Smooth muscle cell (in vitro differentiated cells): ENCODE measurements at regions not wholly inside any gene's neighbourhood (a gene's known extent, or its start where the extent isn't known, plus 50 kb on each side); places are given as distances from the start of the nearest gene placed in this dataset.

Source experiments
- DNase-seq: peaks from one replicate; lab custom pipeline; 2025; ENCODE audit not compliant: unreplicated experiment; lab: John Stamatoyannopoulos, UW
- H2AFZ ChIP-seq: fragments of 200-600 bp; sonication (generic); 2 replicates; pipeline ENCODE4 v1.6.0; 2016; ENCODE audit warnings: antibody characterized with exemption, low read depth, mild to moderate bottlenecking
- H3F3A ChIP-seq: fragments of 200-600 bp; sonication (generic); 2 replicates; pipeline ENCODE4 v1.6.0; 2017; ENCODE audit warnings: antibody characterized with exemption, low read depth
- H3K27ac ChIP-seq: fragments of 200-600 bp; sonication (generic); 2 replicates; pipeline ENCODE4 v1.5.1; 2016; ENCODE audit warnings: low read depth, mild to moderate bottlenecking
- H3K27me3 ChIP-seq: fragments of 200-600 bp; sonication (generic); 2 replicates; pipeline ENCODE4 v1.6.1; 2016; ENCODE audit warnings: low read depth, mild to moderate bottlenecking
- H3K36me3 ChIP-seq: fragments of 200-600 bp; sonication (generic); 2 replicates; pipeline ENCODE4 v1.5.1; 2016; ENCODE audit warnings: low read depth
- H3K4me1 ChIP-seq: fragments of 200-600 bp; sonication (generic); 2 replicates; pipeline ENCODE4 v1.5.1; 2016; ENCODE audit warnings: low read depth
- H3K4me2 ChIP-seq: fragments of 200-600 bp; sonication (generic); 2 replicates; pipeline ENCODE4 v1.6.0; 2016; ENCODE audit warnings: mild to moderate bottlenecking
- H3K4me3 ChIP-seq: fragments of 200-600 bp; sonication (generic); 2 replicates; pipeline ENCODE4 v1.5.1; 2016; ENCODE audit warnings: mild to moderate bottlenecking
- H3K79me2 ChIP-seq: fragments of 200-600 bp; sonication (generic); 2 replicates; pipeline ENCODE4 v1.6.0; 2016; ENCODE audit warnings: low read depth, mild to moderate bottlenecking
- H3K9ac ChIP-seq: fragments of 200-600 bp; sonication (generic); 2 replicates; pipeline ENCODE4 v1.6.0; 2016; ENCODE audit warnings: low read depth
- H3K9me3 ChIP-seq: fragments of 200-600 bp; sonication (generic); replicated peaks from 2 replicates; pipeline ENCODE4 v1.5.1; 2016; ENCODE audit warnings: low read depth
- H4K20me1 ChIP-seq: fragments of 200-600 bp; sonication (generic); 2 replicates; pipeline ENCODE4 v1.6.0; 2016; ENCODE audit warnings: low read depth
- WGBS: methylation state at CpG from one replicate; pipeline ENCODE4 v1.1.7; 2016; ENCODE audit warnings: low lambda C conversion rate; 5-methylcytosine and 5-hydroxymethylcytosine counted together
- TF ChIP-seq, protein P1 (sequence below): fragments of 200-600 bp; sonication (generic); IDR thresholded peaks from 2 replicates; pipeline ENCODE4 v1.5.1; 2017; ENCODE audit warnings: borderline replicate concordance, mild to moderate bottlenecking, antibody characterized with exemption; ENCODE audit not compliant: insufficient read depth, poor library complexity, severe bottlenecking

DNA sequence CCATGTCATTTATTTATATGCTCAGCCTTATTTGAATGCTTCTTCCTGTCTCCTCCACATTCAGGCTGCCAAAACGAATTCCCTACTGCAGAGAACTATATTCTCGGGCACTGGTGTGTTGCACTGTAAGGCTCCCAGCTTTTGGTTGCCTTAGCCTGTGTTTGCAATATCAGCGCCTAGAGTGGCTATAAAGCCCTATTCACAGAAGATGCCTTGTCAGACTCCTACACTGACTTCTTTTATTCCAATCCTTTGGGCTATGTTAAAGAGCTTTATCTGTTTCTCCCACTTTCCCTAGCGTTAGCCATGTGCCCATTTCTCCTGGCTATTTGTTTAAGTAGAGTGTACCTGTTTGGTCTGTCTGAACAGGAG is 62.4 kb upstream of the EHBP1 start:
- Histone ChIP-seq H3K4me2 (no peak overlapping the region), H3K9ac (no peak overlapping the region), H3K4me1 (no peaks in the 10 kb centered on the region), H3K9me3 (no peaks in the 10 kb centered on the region), H3F3A (no peaks in the 10 kb centered on the region), H3K4me3 (no peak overlapping the region), H3K79me2 (no peaks in the 10 kb centered on the region), H3K36me3 (no peaks in the 10 kb centered on the region), H3K27ac (no peak overlapping the region), H2AFZ (no peak overlapping the region), H4K20me1 (no peaks in the 10 kb centered on the region), H3K27me3 (no peaks in the 10 kb centered on the region)
- 72% methylated on average over 4 of the region's 4 CpGs for WGBS
- TF ChIP-seq, protein P1, sequence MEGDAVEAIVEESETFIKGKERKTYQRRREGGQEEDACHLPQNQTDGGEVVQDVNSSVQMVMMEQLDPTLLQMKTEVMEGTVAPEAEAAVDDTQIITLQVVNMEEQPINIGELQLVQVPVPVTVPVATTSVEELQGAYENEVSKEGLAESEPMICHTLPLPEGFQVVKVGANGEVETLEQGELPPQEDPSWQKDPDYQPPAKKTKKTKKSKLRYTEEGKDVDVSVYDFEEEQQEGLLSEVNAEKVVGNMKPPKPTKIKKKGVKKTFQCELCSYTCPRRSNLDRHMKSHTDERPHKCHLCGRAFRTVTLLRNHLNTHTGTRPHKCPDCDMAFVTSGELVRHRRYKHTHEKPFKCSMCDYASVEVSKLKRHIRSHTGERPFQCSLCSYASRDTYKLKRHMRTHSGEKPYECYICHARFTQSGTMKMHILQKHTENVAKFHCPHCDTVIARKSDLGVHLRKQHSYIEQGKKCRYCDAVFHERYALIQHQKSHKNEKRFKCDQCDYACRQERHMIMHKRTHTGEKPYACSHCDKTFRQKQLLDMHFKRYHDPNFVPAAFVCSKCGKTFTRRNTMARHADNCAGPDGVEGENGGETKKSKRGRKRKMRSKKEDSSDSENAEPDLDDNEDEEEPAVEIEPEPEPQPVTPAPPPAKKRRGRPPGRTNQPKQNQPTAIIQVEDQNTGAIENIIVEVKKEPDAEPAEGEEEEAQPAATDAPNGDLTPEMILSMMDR: no peak
- no peak for DNase-seq

DNA sequence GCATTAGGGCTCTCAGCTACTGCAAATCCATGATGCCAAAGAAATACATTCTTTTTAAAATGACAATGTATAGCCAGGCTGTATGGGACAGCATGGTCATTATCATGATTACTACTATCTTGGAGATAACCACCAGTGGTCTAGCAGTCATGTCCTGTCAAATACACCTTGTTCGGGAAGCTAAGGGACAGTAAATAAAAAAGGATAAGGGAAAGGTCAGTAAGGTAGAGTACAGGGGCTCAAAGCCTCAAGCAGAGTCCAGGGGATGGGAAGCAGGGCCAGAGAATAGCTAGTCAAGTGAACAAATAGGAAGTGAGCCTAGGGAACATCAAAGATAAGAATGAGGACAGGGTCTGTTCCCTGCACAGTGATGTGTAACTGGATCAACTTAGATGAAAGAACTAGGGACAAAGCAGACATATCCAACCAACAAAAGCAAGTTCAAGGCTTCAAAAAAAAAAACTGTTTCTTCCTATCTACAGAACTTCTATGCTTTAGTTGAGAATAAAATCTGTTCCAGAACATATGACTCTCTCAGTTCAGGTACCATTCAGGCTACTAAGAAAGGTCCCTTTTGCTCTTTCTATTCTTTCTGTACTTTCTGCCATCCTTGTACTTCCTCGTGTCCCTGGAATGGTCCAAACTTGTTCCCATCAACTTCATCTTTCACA is 62.9 kb upstream of the EHBP1 start:
- no peaks in the 10 kb centered on the region for H3F3A ChIP-seq
- H3K27me3 ChIP-seq: no peaks in the 10 kb centered on the region
- no peaks in the 10 kb centered on the region for H3K36me3 ChIP-seq
- DNase-seq: no peak
- no peak overlapping the region for H3K9ac ChIP-seq
- 63% methylated on average over 2 of the region's 2 CpGs for WGBS
- H3K27ac ChIP-seq: no peak overlapping the region
- no peak overlapping the region for H2AFZ ChIP-seq
- no peak overlapping the region for H3K4me3 ChIP-seq
- H3K9me3 ChIP-seq: no peaks in the 10 kb centered on the region
- TF ChIP-seq, protein P1: no peak
- H4K20me1 ChIP-seq: no peaks in the 10 kb centered on the region
- no peak overlapping the region for H3K4me2 ChIP-seq
- H3K4me1 ChIP-seq: no peaks in the 10 kb centered on the region
- no peaks in the 10 kb centered on the region for H3K79me2 ChIP-seq

DNA sequence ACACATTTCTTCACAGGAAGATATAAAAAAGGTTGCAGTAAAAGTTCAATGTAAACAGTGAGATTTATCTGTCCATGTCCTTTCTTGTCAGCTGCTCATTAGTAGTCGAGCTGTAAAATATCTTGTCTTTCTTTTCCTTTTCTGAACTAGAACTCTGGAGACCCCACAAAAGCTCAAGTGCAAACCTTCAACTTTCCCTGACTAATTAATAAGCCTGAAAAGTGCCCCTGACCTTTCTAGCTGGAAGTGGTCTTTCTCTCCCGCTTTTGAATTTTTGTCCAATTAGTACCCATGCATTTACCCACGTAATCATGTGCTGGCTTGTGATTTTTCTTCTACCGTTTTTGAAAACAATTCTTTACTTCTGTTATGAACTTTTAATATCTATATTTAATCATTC is 63.6 kb upstream of the EHBP1 start:
- Histone ChIP-seq H3K27me3 (no peaks in the 10 kb centered on the region), H3K4me1 (no peaks in the 10 kb centered on the region), H3K9me3 (no peaks in the 10 kb centered on the region), H2AFZ (peak overlapping the region; percentile 58), H3K36me3 (no peaks in the 10 kb centered on the region), H4K20me1 (no peaks in the 10 kb centered on the region), H3K27ac (no peak overlapping the region), H3K4me2 (peak overlapping the region; percentile 59), H3K9ac (no peak overlapping the region), H3K4me3 (no peak overlapping the region), H3K79me2 (no peaks in the 10 kb centered on the region), H3F3A (no peaks in the 10 kb centered on the region)
- TF ChIP-seq, protein P1: no peak
- no peak for DNase-seq
- 71% methylated on average over 4 of the region's 4 CpGs for WGBS

DNA sequence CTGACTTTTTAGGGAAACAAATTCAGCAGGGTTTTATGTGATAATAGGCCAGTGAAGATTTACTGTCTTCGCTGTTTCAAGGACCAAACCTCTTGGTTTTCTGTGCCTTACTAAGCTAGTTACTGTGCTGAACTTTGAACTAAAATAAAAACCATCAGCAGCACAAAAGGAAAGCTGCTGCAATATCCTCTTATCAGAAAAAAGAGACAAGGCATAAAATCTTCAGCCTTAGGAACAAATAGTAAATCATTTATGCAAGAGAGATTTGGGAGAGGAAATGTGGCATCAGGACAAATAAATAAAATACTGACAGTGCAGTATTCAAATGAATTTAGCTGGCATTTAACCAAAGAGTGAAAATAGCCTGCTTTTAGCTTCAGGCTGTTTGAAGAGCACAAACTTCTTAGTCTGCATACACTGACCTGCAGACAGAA is 64.1 kb upstream of the EHBP1 start:
- Histone ChIP-seq H2AFZ (peak overlapping the region; percentile 58), H3K79me2 (no peaks in the 10 kb centered on the region), H3K4me2 (peak overlapping the region; percentile 59), H3K36me3 (no peaks in the 10 kb centered on the region), H3K27ac (no peak overlapping the region), H3K9ac (no peak overlapping the region), H4K20me1 (no peaks in the 10 kb centered on the region), H3K4me3 (no peak overlapping the region), H3F3A (no peaks in the 10 kb centered on the region), H3K4me1 (no peaks in the 10 kb centered on the region), H3K9me3 (no peaks in the 10 kb centered on the region), H3K27me3 (no peaks in the 10 kb centered on the region)
- WGBS: 32% methylated on average over 1 of the region's 1 CpG
- no peak for DNase-seq
- TF ChIP-seq, protein P1: no peak
